T1000 (cell line): ENCODE measurements at regions not wholly inside any gene's neighbourhood (a gene's known extent, or its start where the extent isn't known, plus 50 kb on each side); places are given as distances from the start of the nearest gene placed in this dataset.

Experiments
- DNase-seq: peaks from one replicate; lab custom pipeline; 2025; ENCODE audit warnings: mixed read lengths; lab: John Stamatoyannopoulos, UW

DNA sequence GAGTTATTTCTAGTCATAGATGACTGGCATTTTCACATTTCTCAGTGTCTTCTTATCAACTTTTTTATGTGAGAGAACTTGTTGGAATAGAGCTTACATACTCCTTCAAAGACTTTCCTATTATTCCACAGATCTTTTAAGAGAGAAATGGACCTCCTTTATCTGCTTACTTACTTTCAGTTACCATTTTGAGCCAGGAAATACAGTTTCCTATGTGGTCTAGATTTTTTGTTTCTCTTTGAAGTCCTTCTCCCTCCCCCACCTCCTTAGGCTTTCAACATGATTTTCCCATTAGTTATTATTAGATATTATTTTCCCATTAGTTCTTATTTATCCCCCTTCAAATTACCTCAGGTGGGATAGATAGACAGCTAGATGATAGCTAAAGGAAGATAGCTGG lies 289.1 kb upstream of the ITGA1 start:
- no peak for DNase-seq

DNA sequence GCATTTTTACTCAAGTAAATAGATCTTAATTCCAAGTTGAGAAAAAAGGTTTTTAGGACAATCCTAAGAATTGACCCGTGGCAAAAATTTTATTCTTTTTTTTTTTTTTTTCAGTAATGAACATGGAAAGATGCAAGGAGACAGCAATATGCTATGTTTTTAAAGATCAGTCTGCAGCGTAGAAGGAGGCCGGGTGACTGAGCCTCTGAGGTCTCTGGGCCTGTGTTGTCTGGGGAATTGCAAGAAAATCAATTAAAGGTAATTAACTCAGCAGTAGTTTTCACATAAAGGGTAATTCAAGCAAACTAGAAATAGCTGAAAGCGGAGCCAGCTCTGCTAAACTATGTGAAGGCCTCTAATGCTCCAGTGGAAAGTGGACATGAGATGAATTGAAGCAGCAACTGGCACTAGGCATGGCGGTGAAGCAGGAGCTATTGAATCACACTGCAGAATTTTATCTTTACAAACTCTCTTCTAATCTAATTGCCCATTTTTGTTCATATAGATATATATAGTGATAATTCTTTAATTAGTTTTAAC lies 285.2 kb upstream of the ITGA1 start:
- DNase-seq: no peak

DNA sequence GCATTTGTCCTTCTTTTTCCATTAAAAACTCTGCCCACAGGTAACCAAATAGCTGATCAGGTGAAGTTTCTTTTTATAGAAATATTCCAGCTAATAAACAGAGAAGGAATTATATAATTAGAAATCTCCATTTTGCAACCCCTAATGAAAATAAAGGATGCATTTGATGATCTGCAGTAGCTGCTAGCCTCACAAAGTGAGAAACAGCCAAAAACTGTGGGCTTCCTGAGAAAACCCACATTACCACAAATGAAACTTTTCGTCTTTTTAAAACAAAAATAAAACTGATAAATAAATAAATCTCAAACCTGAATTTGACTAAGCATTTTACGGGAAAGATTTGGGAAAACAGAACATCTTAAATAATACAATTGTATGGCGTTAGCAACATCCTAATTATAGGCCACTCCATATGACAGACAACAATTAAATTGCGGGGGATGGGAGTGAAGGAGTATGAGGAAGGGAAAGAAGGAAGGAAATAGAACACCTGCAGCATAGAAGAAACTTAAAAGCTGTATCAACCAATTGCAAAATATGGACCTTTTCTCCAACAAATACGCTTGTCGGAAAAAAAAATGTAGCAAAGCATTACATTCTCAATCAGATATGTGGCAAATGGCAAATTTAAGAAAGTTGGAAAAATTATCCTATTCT lies 283.0 kb upstream of the ITGA1 start:
- no peak for DNase-seq

DNA sequence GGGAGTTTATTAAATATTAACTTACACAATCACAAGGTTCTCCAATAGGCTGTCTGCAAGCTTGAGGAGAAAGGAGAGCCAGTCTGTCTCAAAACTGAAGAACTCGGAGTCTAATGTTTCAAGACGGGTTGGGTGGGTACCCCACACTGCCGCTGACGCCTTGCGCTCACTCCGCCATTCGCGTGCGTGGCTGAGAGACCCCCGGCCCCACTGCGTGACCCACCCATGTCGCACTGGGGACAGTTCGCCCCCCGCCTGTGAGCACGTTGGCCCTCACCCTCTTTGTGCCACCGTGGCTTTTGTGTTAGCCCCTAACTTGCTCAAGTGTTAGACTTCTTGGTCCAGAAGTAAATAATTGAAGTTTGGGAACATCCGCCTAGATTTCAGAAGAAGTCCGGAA lies 270.0 kb upstream of the ITGA1 start:
- no peak for DNase-seq

DNA sequence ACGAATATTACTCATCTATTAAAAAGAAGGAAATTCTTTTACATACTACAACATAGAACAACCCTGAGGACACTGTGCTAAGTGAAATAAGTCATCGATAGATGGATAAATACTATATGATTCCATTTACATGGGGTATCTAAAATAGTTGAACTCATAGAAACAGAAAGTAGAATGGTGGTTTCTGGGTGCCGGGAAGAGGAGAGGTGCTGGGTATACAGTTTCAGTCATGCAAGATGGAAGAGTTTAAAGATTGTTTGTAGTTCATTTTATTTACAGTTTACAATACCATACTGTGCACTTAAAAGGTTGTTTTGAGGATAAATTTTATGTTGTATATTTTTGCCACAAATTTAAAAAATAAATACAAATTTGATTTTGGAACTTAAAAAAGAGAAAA lies 267.5 kb upstream of the ITGA1 start:
- DNase-seq: no peak

DNA sequence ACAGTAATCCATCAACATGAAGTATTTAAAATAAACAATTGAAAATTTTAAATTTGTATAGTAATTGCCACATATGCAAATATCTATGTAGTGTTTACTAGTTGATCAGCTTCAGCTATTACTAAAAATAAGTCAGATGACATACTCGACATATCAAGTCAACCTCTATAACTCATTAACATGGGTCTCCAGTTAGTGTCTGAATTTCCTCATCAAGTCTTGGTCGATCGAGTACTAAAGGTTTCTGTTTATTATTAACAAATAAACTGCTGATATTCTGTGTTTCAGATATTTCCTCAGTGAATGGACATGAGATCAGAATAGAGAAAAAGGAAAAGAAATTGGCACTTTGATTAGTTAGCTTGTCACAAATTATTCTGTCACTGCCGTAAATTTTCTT lies 266.5 kb upstream of the ITGA1 start:
- no peak for DNase-seq

DNA sequence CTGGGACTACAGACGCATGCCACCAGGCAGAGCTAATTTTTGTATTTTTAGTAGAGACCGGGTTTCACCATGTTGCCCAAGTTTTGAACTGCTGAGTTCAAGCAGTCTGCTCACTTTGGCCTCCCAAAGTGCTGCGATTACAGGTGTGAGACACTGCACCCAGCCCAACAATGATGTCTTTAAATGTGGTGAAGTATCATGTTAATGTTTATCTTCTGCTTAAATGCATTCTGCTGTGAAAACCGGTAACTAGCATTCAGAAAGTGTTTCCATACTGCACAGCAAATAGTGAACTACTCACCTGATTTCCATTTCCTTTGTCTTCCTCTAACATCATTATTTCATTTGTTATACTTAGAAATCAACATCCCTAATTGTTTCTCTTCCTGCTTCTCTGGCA lies 264.0 kb upstream of the ITGA1 start:
- DNase-seq: no peak

DNA sequence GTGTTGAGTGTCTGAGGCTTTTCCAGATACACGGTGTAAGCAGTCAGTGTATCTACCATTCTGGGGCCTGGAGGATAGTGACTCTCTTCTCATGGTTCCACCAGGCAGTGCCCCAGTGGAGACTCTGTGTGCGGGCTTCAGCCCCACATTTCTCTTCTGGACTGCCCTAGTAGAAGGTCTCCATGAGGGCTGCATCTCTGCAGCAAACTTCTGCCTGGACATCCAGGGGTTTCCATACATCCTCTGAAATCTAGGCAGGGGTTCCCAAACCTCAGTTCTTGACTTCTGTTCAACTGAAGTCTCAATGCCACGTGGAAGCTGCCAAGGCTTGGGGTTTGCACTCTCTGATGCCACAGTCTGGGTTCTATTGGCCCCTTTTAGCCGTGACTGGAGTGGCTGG lies 256.6 kb upstream of the ITGA1 start:
- no peak for DNase-seq

DNA sequence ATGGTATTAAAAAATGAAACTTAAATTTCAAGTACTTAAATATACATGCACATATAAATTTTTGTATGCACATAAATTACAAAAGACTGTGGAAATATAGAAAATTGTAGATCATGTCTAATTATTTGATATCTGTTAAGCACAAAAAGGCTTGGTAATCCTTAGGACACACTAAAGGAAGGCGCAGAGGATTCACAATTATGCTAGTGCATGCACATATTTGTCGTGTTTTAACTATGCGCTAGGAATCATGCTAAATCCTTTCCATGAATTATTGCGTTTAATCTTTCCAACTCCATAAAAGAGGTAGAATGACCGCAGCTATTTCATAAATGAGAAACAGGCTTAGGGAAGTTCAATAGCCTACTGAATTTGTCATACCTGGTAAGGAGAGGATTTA lies 244.1 kb upstream of the ITGA1 start:
- DNase-seq: no peak

DNA sequence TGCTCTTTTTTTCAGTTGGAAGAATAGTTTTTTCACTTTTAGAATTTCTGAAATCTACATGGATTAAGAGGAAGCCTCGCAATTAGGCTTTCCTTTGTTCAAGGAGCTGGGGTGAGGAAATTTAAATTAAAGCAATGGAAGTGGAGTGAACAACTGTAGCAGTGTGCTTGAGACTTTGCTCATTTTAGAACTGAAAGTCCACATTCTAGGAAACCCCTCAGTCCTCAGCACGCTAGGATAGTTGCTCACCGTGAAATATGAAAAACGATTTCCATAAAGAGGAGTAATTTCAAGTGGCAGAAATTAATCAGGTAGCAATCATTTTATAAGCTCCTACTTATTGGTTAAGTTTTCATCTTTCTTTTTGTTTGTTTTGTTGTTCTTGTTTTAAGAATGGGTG lies 243.0 kb upstream of the ITGA1 start:
- DNase-seq: no peak

DNA sequence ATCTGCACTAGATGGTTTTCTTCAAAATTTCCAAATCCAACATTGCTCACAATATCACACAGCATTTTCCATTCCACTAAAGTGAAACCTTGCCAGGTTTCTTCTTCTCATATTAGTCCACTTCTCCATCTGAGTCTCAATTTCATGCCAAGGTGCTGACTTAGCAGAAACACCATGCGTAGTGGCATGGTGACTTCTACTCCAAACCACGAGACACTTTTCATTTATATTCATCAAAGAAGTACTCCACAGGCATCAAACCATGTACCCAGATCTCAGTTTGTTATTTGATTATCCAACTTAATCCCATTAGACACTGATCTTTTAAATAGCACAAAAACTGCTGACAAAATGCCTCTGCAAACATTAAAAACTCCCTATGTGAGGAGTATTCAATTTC lies 233.4 kb upstream of the ITGA1 start:
- DNase-seq: no peak

DNA sequence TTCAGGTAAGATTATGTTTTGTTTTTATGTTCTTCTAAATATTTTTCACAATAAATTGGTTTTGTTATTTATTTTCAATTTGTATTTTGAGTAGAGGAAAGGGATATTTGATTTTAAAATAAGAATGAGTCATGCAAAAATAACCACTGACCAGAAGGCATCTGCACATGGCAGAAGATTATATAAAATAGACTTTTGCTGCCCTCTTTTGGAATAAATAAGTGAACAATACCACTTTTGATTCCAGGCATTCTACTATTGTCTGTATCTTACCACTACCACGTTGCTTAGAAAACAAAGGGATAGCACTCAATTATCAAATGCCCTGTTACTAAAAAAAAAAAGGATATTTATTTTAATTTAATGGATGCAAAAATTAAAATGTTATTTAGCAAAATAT lies 227.3 kb upstream of the ITGA1 start:
- DNase-seq: no peak

DNA sequence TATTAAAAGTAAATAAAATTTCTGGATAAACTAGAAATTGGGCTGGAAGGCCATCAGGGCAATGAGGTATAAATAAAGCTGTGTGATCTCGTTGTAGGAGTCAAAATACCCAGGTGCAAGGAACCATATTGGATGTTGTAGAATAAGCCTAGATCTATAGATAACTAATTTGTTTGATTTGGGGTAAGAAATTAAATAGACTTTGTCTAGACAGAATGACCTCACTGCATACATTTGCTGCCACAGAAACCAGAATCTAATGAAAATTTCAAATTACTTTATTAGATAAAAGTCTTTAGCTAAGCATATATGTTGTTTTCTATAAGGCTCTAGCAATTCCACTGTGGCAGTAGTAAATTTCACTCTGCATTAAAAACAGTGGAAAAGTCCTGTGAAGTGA lies 225.2 kb upstream of the ITGA1 start:
- DNase-seq: no peak

DNA sequence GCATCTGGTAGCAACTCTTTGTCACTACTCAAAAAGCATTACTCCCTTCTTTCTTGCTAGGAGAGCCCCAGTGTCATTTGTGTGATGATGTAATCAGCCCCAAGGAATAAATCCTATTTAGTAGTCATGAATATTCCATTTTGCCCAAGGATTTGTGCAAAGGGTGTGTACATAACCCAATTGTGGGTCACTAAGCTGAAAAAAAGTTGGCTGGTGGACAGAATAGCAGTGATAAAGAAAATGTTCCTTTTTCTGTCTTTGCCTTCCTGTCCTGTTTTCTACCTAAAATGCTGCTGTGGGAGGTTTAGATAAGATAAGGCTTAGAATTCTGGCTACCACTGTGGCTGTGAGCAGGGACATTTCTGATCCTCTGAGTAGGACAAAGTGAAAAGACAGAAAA lies 223.1 kb upstream of the ITGA1 start:
- DNase-seq: no peak

DNA sequence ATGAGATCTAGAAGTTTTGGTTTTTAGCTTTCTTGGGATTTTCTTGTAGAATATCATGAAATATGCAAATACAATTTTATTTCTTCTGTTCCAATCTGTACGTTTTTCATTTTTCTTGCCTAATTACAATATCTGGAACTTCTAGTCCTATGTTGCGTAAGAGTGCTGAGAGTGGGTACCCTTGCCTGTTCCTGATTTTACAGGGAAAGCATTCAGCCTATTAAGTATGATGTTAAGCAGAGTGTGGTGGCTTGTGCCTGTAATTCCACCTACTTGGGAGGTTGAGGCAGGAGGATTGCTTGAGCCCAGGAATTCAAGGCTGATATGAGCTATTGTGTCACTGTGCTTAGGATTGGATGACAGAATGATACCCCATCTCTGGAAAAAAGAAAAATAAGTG lies 210.2 kb upstream of the ITGA1 start:
- DNase-seq: no peak

DNA sequence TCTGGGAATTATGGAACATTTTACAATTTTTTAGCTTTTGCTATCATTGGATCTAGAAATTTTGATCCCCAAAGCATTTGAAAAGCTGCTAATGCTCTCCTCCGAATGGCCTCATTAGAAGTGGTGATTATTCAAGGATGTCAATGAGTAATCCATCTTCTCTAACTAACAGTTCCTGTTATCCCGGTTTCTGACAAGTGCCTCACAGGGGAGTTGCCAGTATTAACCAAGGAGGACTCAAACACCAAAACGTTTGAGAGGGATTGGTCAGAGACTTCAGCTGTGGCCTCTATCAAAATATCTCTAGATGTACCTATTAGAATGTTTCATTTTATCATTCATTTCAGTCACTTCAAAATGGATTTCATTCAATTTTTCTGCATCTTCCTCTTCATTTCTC lies 208.3 kb upstream of the ITGA1 start:
- DNase-seq: no peak

DNA sequence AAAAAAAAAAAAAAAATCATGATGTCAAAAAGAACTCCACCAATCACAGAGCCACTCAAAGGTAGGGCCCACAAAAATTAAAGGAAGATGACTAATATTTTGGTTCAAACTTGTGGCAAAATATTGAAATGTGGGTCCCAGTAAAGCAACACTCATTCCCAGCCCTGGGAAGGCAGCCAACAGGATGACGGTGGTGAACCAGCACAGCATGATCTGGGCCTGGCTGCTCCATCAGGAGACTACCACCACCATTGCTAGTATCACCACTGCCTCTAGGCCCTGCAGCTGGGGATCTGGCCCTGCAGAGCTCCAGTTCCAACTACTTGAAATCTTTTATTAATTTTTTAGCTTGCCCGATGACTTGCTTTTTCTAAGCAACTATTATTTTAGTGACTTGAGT lies 206.8 kb upstream of the ITGA1 start:
- DNase-seq: peak; percentile 54

DNA sequence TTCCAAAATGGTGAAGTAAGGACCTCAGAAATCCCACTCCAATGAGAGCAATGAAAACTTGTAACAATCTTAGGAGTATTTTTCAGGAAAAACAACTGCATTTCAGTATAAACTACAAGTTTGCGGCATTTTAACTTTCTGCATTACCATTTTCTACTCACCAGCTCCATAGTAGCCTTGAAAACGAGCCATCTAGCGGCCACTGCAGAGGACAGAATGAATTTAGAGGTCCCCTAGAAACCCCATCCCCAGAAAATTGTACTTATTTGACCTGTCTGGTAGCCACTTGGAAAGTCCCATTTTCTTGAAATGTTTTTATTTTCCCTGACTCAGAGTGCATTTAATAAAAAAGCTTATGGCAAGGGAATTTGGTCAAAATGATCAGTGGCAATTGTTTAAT lies 205.4 kb upstream of the ITGA1 start:
- DNase-seq: no peak

DNA sequence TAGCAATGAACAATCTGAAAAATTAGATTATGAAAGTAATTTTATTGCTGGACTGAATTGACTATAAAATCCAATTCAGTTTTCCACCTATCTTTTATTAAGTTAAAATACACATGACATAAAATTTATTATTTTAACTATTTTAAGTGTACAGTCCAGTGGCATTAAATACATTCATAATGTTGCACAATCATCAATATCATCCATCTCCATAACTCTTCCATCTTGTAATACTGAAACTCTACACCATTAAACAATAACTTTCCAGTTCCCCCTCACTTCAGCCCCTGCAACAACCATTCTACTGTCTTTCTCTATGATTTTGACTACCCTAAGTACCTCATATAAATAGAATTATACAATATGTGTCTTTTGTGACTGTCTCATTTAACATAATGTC lies 200.6 kb upstream of the ITGA1 start:
- DNase-seq: no peak

DNA sequence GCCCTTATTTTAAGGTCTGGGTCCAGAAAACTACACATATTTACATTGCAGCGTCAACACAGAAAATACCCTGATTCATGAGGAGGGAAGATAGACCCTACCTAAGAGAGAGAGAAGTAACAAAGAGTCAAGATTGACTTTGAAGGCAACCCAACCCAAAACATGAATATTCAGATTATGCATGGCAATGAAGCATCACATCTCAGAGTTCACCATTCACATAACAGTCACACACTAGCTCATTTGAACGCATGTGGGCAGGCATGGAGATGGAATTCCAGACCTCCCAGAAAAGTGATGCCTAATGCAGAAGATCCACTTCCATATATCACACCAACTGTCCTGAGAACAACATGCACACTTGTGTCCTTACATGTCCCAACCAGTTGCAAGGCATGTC lies 190.1 kb upstream of the ITGA1 start:
- no peak for DNase-seq

DNA sequence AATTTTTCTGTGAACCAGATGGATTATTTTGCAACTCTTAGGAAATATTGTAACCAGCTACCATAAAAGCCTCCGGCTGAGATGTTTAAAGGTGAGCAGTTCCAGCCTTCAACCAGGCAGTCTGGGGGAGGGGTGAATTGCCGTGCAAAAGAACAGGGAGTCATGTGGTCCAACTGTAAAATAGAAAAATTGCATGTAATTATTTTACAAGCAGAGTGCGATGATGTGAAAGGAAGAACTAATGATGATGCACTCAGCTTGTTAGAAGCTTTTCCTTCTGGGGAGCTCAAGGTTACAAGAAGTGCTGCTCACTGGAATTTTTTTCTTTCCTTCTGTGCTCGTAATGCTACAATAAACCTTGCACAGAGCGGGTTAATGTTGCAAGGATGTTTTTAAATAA lies 188.7 kb upstream of the ITGA1 start:
- no peak for DNase-seq

DNA sequence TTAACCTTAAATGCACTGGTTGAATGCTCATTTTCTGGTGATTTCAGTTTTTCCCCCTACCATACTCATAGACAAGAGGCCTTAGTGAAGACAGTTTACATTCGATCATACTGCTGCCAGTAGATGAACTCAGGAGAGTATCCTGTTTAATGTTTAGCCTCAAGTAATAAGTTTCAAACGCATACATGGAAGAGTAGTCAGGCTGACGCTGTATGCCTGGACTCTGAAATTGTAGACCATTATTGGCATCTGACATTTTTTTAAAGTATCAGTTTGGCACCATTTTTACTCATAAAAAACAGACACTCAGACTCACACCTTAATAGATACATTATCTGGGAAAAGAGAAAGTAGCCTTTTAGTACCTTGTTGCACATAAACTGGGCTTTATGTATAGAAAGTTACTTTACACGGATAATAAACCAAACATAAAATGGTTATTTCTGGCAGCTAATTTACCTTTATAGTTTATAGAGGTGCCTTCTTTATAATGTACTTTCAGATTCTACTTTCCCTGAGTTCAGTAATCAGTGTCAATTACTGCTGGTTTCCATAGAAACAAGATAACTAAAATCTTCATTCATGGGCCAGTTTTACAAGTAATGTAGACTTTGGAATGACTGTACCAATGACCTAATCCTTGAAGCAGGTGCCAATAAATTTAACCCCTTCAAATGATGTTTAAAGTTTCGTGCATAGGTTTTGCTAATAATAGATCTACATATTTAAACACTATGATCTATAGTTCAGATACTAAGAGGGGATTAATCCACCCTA lies 183.8 kb upstream of the ITGA1 start:
- no peak for DNase-seq
